ENCODE measurements at regions not wholly inside any gene's neighbourhood (a gene's known extent, or its start where the extent isn't known, plus 50 kb on each side); places are given as distances from the start of the nearest gene placed in this dataset.

GRCh38 chr7:153413199-153413539 lies 639.0 kb upstream of the DPP6 start:
- TF ChIP-seq CTCF (IDR thresholded peaks at IDR 0.05; ENCODE audit: insufficient read depth, low read depth, low read length) (no peak), EZH2 (IDR thresholded peaks at IDR 0.05; ENCODE audit: insufficient read depth, low read length) (no peak)
